ENCODE measurements at regions not wholly inside any gene's neighbourhood (a gene's known extent, or its start where the extent isn't known, plus 50 kb on each side); places are given as distances from the start of the nearest gene placed in this dataset.

- no peak overlapping the region for H3K27ac ChIP-seq (ENCODE audit: extremely low read depth, low read depth, low read length)
- no peak overlapping the region for H3K4me3 ChIP-seq (ENCODE audit: low read depth, low read length)
- no peaks in the 10 kb centered on the region for H3K4me1 ChIP-seq (ENCODE audit: control insufficient read depth, insufficient read depth, low read length)
- no peaks in the 10 kb centered on the region for H3K36me3 ChIP-seq (ENCODE audit: control insufficient read depth in 2 of 2, insufficient read depth in 1 of 2, low read length in 2 of 2)
- CTCF ChIA-PET = no interaction called here
- POLR2A ChIA-PET = no interaction called here
- TF ChIP-seq MYNN (tag by site-specific recombination; IDR thresholded peaks at IDR 0.05; ENCODE audit: borderline replicate concordance) (no peak), ZNF175 (tag by site-specific recombination; IDR thresholded peaks at IDR 0.05) (no peak), PBX3 (CRISPR knock-in tag; IDR thresholded peaks at IDR 0.05) (no peak), BCL11B (tag by site-specific recombination; IDR thresholded peaks at IDR 0.05; ENCODE audit: low read depth) (no peak), ZNF670 (tag by site-specific recombination; IDR thresholded peaks at IDR 0.05; ENCODE audit: low read depth) (no peak), ZNF768 (tag by site-specific recombination; IDR thresholded peaks at IDR 0.05) (no peak), ZNF214 (tag by site-specific recombination; IDR thresholded peaks at IDR 0.05; ENCODE audit: borderline replicate concordance) (no peak), ZNF623 (tag by site-specific recombination; IDR thresholded peaks at IDR 0.05) (no peak), ELK4 (IDR thresholded peaks at IDR 0.05; ENCODE audit: borderline replicate concordance, low read depth, low read length) (no peak), PRDM4 (tag by site-specific recombination; IDR thresholded peaks at IDR 0.05) (no peak), ZNF138 (tag by site-specific recombination; IDR thresholded peaks at IDR 0.05; ENCODE audit: borderline replicate concordance) (no peak)
- H3K9me3 ChIP-seq (ENCODE audit: control insufficient read depth, insufficient read depth, low read depth, low read length) = no peaks in the 10 kb centered on the region
Observed at GRCh38 chr2:103773884-103774283, 1012.1 kb downstream of the TMEM182 start.

GRCh38 chr2:103780088-103780702, 1018.4 kb downstream of the TMEM182 start:
- ChIA-PET POLR2A (no interaction called here), CTCF (no interaction called here)
- Histone ChIP-seq H3K27ac (ENCODE audit: extremely low read depth, low read depth, low read length) (no peak overlapping the region), H3K4me3 (ENCODE audit: low read depth, low read length) (no peak overlapping the region), H3K36me3 (ENCODE audit: control insufficient read depth in 2 of 2, insufficient read depth in 1 of 2, low read length in 2 of 2) (no peaks in the 10 kb centered on the region), H3K9me3 (ENCODE audit: control insufficient read depth, insufficient read depth, low read depth, low read length) (no peaks in the 10 kb centered on the region), H3K4me1 (ENCODE audit: control insufficient read depth, insufficient read depth, low read length) (no peaks in the 10 kb centered on the region)
- no peak for TF ChIP-seq ZFP37 (tag by site-specific recombination; IDR thresholded peaks at IDR 0.05)

GRCh38 chr2:103781313-103781712, 1019.5 kb downstream of the TMEM182 start:
- Histone ChIP-seq H3K9me3 (ENCODE audit: control insufficient read depth, insufficient read depth, low read depth, low read length) (no peaks in the 10 kb centered on the region), H3K4me1 (ENCODE audit: control insufficient read depth, insufficient read depth, low read length) (no peaks in the 10 kb centered on the region), H3K27ac (ENCODE audit: extremely low read depth, low read depth, low read length) (no peak overlapping the region), H3K4me3 (ENCODE audit: low read depth, low read length) (no peak overlapping the region), H3K36me3 (ENCODE audit: control insufficient read depth in 2 of 2, insufficient read depth in 1 of 2, low read length in 2 of 2) (no peaks in the 10 kb centered on the region)
- POLR2A ChIA-PET = no interaction called here
- CTCF ChIA-PET = no interaction called here
- TF ChIP-seq ZNF777 (tag by site-specific recombination; IDR thresholded peaks at IDR 0.05; ENCODE audit: borderline replicate concordance) (no peak), ZBTB49 (tag by site-specific recombination; IDR thresholded peaks at IDR 0.05; ENCODE audit: low read depth) (no peak), ZNF692 (tag by site-specific recombination; IDR thresholded peaks at IDR 0.05) (no peak), PRDM1 (tag by site-specific recombination; IDR thresholded peaks at IDR 0.05) (no peak), BCL11B (tag by site-specific recombination; IDR thresholded peaks at IDR 0.05; ENCODE audit: low read depth) (no peak), ZNF175 (tag by site-specific recombination; IDR thresholded peaks at IDR 0.05) (no peak), ZNF341 (tag by site-specific recombination; IDR thresholded peaks at IDR 0.05; ENCODE audit: low read depth) (no peak), INSM2 (tag by site-specific recombination; IDR thresholded peaks at IDR 0.05) (no peak)
